SH-SY5Y (cell line): ENCODE measurements at regions not wholly inside any gene's neighbourhood (a gene's known extent, or its start where the extent isn't known, plus 50 kb on each side); places are given as distances from the start of the nearest gene placed in this dataset.

Experiments used
- GATA2 ChIP-seq: IDR thresholded peaks from 2 replicates; pipeline ENCODE4 v1.6.1; 2011; ENCODE audit warnings: mild to moderate bottlenecking, low read depth, low read length
- GATA3 ChIP-seq: IDR thresholded peaks from 2 replicates; pipeline ENCODE4 v1.6.1; 2011; ENCODE audit warnings: low read depth, mild to moderate bottlenecking, low read length, moderate library complexity

DNA sequence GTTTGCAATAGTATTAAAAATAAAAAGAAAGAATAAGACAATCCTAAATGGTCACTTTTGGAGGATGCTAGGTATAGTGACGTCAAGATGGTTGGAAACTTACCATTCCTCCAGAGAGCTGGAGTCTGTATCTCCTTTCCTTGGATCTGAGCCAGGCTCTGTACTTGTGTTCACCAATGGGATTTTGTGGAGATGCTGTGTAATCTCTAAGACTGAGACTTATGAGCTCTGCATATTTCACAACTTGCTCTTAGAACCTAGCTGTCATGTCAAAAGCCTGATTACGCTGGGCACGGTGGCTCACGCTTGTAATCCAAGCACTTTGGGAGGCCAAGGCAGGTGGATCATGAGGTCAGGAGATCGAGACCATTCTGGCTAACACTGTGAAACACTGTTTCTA, 126.8 kb upstream of the CLSTN2 start:
- TF ChIP-seq GATA2 (no peak), GATA3 (no peak)

DNA sequence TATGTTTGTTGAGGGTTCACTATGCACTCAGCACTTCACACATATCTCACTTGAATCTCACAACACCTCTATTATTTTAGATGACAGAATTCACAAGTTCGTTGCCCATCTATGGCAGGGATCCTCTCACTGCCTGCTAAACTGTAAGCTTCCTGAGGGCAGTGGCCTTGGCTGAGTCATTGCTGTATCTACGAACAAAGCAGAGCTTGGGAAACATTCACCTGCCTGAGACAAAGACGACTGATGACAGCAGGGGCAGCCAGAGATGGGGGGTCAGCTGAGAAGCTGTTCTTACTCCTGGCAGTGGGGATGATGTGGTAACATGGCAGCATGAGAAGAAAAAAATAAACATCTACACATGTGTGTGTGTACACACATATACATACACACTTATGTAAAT, 125.5 kb upstream of the NMNAT3 start:
- TF ChIP-seq GATA2 (no peak), GATA3 (no peak)

DNA sequence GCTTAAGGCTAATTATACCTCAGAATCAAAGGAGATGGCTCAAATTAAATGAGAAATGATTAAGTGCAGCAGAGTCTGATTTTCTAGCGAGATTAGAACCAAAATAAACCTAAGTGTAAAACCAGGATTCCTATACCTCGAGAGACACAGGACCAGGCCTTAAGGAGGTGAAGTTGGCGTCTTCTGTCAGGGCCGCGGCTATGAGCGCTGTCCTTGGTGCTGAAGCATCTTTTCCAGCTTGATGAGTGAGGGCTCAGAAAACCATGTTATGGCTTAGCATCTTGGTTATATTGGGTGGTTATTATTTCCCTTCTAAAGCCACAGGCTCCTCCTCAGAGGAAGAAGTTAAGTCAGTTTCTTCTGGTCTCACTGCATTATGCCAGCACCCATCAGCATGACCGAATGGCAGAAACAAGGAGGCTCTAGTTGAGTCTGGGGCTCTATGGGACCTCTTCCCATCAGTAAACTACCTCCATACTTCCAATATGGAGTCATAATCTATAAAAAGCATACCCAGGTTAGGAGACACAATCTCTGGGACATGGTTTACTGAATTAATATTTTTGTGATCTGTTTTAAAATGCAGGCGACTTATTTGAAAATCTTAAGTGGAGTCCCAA, 120.1 kb upstream of the NMNAT3 start:
- TF ChIP-seq GATA2 (no peak), GATA3 (no peak)

DNA sequence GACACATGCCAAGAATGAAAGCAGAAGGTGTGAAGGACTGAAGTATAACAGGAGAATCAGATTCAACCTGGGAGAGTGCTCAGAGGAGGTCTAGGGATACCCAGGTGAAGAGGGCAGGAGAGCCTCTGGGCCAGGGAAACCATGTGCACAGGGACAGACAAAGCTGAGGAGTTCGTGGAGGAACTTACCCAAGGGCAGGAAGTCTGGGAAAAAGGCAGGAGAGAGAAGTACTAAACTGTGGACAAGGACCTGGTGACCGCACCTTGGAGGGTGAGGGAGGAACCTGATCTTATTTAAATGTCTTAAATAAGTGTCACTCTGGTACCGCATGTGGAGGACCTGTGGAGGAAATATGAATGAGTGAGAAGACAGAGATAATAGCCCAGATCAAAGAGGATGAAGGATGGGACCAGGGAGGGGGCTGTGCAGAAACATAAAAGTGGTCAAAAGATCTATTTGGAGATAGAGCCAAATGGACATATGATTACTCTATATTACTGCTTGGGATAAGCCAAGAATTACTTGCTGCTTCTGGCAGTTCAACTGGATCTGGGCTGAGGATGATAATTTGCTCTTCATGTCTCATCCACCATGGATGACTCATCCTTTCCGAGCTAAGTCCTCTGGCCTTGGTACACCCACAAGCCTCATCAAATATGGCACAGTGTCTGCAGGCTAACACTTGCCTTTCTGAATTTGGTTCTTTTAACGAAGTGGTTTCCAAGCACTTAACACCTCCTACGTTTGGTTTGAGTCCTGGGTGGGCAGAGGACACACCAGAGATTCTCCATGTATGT, 116.9 kb upstream of the NMNAT3 start:
- TF ChIP-seq GATA2 (no peak), GATA3 (no peak)

DNA sequence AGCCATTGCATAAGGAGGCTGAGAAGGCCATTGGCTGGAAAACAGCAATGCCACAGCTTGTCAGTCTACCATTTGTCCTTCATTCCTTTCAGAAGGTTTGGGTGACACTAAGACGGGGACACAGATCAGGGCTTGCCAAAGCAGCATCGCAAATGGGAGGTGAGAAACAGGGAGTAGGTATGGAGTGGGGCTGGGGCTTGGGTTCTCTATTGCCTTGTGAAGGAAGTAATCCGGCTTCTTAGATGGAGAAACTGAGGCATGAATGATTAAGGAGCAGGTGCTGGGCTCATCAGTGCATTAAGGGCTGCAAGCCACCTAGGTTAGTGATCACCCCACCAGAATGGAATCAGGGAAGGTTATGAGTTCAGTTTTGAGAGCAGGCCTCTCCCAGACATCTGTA, 115.6 kb upstream of the NMNAT3 start:
- TF ChIP-seq GATA3, result no peak
- no peak for TF ChIP-seq GATA2

DNA sequence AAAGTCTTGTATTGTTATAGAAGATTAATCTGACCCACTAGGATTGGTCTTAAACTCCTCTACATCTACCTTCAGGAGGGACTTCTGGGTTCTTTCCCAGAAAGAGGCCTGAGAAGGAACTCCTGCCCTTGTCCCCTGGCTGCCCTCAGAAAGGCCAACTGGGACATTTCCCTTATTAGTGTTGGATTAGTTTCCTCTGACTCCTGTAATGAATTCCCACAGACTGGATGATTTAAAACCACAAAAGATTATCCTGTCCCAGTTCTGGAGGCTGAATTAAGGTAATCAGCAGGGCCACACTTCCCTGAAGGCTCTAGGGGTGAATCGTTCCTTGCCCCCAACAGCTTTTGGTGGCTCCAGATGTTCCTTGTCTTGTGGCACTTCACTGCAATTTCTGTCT, 102.8 kb upstream of the NMNAT3 start:
- TF ChIP-seq GATA3 (no peak), GATA2 (no peak)

DNA sequence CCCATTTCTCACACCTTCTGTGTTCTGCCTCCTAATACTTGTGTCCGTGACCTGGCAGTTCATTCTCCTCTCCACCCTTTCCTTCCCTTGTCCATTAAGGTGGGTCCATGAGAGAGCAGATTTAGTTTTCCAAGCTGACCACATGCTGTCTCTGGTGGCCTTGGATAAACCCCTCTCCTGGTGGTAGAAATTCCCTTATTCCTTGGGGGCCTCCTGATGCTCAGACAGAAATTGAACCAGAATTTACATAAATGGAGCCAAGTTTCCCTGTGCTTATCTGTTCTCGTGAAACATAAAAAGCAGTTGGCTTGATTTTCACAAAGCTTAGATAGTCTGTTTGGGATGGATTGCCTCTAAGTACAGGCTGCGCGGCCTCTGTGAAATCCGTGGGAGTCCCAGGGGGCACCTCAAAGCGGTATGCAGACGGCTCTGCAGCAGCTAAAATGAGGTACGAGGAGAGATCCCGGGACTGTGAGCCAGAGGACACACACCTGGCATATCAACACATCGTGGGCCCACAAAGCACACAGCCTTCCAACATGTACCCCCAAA, 101.0 kb upstream of the NMNAT3 start:
- no peak for TF ChIP-seq GATA3
- no peak for TF ChIP-seq GATA2

DNA sequence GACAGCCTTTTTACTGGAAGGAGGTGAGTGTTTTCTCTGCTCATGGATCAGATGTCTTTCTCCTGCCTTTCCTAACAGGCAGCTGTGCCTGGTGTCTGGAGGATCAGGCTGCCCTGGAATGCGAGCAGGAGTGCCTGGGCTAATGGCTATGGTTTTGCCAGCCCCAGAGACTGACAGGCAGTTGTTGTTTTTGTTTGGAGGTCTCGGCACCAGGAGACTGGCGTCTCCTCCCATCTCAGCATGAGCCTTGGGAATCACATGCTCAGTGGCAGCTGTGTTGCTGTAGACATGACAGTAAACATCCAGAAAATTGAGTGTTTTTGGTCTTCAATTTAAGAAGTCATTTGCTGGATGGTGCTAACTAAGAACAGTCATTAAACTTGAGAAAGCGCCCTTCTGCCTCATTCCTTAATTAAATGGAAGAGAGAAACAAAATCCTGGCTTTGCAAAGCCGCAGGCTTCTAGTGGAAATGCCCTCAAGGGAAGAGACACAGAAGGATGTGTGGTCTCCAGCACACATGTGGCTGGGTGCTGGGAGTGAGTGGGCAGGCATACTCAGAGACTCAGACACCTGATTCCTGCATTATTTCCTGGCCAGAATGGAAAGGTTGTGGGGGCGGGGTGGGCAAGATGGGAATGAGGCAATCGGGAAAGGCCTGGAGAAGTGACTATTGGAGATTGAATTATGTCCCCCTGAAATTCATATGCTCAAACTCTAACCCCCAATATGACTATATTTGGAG, 97.0 kb upstream of the NMNAT3 start:
- no peak for TF ChIP-seq GATA3
- TF ChIP-seq GATA2, result no peak

DNA sequence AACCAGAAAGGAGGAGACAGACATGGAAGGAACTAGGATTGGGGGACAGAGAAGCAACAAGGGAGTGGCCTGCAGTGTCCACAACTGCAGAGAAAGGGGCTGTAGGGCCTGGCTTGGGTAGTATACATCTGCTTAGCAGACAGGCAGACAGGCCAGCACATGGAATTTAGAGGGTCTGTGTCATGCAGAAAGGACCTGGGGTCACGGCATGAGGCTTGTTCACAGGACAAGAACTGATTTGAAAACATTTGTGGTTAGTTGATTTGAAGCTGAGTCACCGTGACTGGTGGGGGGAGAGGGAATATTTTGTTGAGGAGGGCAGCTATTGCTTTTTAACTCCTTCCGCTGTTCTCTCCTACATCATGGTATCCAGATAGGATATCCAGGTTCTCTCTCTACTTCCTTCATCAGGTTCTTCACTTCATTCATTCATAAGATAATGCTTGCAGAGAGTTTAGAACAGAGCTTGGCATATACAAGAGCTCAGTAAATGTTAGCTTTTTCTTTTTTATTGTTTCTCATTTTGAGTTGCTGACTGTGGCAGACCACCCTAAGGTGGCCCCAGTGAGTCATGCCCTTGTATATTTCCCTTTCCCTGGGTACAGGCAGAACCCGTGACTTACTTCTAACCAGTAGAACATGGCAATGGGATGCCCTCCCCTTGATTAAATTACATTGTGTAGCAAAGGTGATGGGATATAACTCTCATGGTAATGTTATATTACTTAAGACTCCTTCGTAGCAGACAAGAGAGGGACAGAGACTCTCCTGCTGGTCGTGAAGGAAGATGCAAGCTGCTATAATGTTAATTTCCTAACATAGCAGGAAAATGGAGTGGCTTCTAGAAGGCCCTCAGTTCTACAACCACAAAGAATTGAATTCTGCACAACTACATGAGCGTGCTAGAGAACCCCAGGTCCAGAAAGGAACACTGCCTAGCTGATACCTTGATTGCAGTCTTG, 95.0 kb upstream of the NMNAT3 start:
- no peak for TF ChIP-seq GATA3
- no peak for TF ChIP-seq GATA2

DNA sequence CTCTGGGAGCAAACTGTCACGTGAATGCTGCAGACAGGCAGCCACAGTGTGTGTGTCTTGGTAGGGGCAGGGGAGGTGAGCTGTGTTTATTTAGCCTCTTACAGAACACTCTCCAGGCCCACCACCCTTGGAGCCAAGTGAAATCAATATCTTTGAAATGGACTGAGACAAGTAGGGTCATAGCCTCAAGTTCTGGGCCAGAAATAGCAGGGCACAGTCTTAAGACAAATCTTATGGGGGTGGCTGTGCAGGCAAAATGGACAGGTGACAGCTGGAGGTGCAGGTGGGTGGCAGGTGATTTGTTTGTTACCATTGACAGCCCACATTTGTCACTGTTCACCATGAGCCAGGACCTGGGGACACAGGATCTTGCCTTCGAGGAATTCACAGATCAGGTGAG, 93.6 kb upstream of the NMNAT3 start:
- TF ChIP-seq GATA2, result no peak
- TF ChIP-seq GATA3, result no peak

DNA sequence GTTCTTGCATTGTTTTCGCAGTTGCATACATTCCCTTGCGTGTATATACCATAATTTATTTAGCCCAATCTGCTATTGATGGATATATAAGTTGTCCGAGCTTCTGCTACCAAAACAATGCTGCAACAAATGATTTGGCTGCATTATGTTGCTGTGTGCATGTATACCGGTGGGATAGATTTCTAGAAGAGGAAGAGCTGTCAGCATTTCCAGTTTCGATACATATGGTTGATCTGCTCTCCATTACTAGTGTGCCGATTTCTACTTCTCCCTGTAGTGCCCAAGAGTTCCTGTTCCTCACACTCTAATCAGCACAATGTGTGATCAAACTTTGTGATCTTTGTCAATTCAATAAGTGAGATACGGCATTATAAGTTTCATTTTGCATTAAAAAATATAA, 92.8 kb upstream of the NMNAT3 start:
- TF ChIP-seq GATA2, result no peak
- TF ChIP-seq GATA3, result no peak

DNA sequence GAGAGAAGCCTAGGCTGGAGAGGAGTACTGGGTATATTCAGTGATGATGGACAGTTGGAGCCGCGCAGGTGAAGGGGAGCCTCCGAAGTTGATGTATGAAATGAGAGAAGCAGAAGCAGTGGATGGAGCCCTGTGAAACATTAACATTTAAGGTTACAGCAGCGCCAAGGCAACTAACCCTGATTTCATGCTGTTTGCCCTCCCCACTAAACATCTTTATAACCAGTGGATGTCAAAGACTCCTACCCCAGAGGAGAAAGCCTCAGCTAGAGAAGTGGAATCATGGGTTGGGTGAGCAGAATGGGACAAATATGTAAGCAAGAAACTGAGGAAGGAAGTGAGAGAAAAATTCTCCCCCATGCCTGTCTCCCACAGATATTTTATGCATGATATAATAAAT, 92.0 kb upstream of the NMNAT3 start:
- TF ChIP-seq GATA3 (no peak), GATA2 (no peak)

DNA sequence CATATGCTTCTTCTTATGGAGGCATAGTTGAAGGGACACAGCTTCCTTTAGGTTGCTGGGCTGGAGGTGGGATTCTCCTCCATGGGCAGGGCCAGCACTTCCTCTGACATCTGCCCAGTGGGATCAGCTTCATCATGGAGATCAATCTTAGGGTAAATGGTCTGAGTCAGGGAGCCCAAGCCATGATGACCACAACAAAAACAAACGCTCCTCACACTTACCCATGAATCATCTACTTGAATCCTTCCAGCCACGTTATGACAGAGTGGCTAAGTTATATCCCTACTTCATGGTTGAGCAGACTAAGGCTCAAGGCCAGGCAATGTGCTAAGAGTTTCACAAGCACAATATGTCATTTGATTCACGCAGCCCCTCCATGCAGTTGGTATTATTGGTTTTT, 87.2 kb upstream of the NMNAT3 start:
- TF ChIP-seq GATA2, result no peak

DNA sequence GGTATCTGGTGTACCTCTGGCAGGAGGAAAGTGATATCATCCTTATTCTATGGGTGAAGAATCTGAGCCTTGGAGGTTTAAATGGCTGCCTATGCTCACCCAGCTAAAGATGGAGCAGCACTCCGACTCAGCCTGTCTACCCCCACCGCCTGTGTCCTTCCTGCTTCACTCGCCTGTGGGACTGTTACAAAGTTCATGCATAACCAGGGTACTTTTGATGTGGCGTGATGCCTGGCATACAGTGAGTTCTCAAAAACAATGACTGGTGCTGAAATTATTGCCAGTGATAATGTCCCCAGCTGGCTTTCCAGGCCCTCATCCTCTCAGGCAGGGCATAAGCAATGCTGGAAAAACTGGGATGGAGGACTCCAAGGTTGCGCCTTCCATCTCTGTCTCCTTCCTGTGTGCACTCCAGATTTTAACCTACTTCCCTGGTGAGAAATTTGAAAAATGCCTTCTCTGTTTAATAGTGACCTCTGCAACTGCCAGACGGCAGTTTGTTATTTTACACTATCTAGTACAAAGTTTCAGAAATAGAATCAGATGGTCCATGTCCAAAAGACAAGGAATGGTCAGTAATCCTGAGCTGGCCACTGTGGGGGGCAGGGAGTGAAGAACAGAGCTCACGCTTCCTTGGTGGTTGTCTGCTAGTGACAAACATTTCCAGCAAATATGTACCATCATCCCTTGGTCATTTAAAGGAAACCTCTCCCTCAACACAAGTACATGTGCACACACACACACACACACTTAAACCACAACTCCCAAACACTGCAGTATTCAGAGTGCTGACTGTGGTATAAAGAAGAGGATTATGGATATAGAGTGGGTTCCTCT, 86.5 kb upstream of the NMNAT3 start:
- TF ChIP-seq GATA3, result no peak
- no peak for TF ChIP-seq GATA2
